PC-9 (cell line): ENCODE measurements at regions not wholly inside any gene's neighbourhood (a gene's known extent, or its start where the extent isn't known, plus 50 kb on each side); places are given as distances from the start of the nearest gene placed in this dataset.

Experiments
- BruUV-seq: library from RNA; stranded (reverse); fragments of 400-500 nt; replicated peaks from 2 replicates; lab custom pipeline; 2021; lab: Mats Ljungman, UMichigan
- CTCF ChIA-PET: fragments of 300-600 bp; sonication (Branson Sonifier 250); formaldehyde crosslinking; loops from one replicate; lab custom pipeline; 2022; ENCODE audit warnings: antibody characterized with exemption; lab: Charles Lee
- POLR2A ChIA-PET: fragments of 300-600 bp; sonication (Branson Sonifier 250); formaldehyde crosslinking; loops from one replicate; lab custom pipeline; 2022; ENCODE audit warnings: antibody characterized with exemption; ENCODE audit not compliant: unreplicated experiment; lab: Charles Lee
- DNase-seq, 2 experiments: peaks; one replicate each; pipeline versions ENCODE4 v3.0.0 to v3.0.0-alpha.2; 2015 to 2022; ENCODE audit warnings: mixed read lengths in 1 of 2
- H2AFZ ChIP-seq: fragments of 200-600 bp; sonication (generic); 2 replicates; pipeline ENCODE4 v1.8.1; 2017; ENCODE audit warnings: antibody characterized with exemption
- H3F3A ChIP-seq: fragments of 200-600 bp; sonication (generic); 2 replicates; pipeline ENCODE4 v1.8.1; 2017; ENCODE audit warnings: antibody characterized with exemption, mild to moderate bottlenecking, low read depth; ENCODE audit not compliant: insufficient read depth
- H3K27ac ChIP-seq: fragments of 200-600 bp; sonication (generic); 2 replicates; pipeline ENCODE4 v1.6.1; 2016; ENCODE audit warnings: mixed run types
- H3K27me3 ChIP-seq: fragments of 200-600 bp; sonication (generic); 2 replicates; pipeline ENCODE4 v1.6.1; 2016; ENCODE audit warnings: low read depth, mixed run types; ENCODE audit not compliant: insufficient read depth
- H3K36me3 ChIP-seq: fragments of 200-600 bp; sonication (generic); 2 replicates; pipeline ENCODE4 v1.6.1; 2016; ENCODE audit warnings: low read depth, mixed run types
- H3K4me1 ChIP-seq: fragments of 200-600 bp; sonication (generic); replicated peaks from 2 replicates; pipeline ENCODE4 v1.6.1; 2016; ENCODE audit warnings: mixed run types; ENCODE audit not compliant: insufficient read depth
- H3K4me2 ChIP-seq: fragments of 200-600 bp; sonication (generic); 2 replicates; pipeline ENCODE4 v1.6.1; 2017; ENCODE audit warnings: mixed run types
- H3K4me3 ChIP-seq: fragments of 200-600 bp; sonication (generic); 2 replicates; pipeline ENCODE4 v1.6.1; 2016; ENCODE audit warnings: mixed run types
- H3K79me2 ChIP-seq: fragments of 200-600 bp; sonication (generic); 2 replicates; pipeline ENCODE4 v1.6.1; 2017; ENCODE audit warnings: low read depth, mixed run types
- H3K9me2 ChIP-seq: fragments of 200-600 bp; sonication (generic); 2 replicates; pipeline ENCODE4 v1.8.1; 2017; ENCODE audit warnings: mild to moderate bottlenecking; ENCODE audit not compliant: insufficient read depth
- H3K9me3 ChIP-seq: fragments of 200-600 bp; sonication (generic); 2 replicates; pipeline ENCODE4 v1.8.1; 2016; ENCODE audit warnings: low read depth; ENCODE audit not compliant: insufficient read depth
- H4K20me1 ChIP-seq: fragments of 200-600 bp; sonication (generic); 2 replicates; pipeline ENCODE4 v1.8.1; 2017; ENCODE audit not compliant: insufficient read depth
- CTCF ChIP-seq: fragments of 200-600 bp; sonication (generic); conservative IDR thresholded peaks from 2 replicates; pipeline ENCODE4 v1.6.1; 2017; ENCODE audit warnings: mixed run types, antibody characterized with exemption, mild to moderate bottlenecking, moderate library complexity
- EZH2 ChIP-seq: fragments of 200-600 bp; sonication (generic); IDR thresholded peaks from 2 replicates; pipeline ENCODE4 v1.8.0; 2017; ENCODE audit warnings: antibody characterized with exemption, low read depth
- intact Hi-C: fragments of 100-400 bp; cut with micrococcal nuclease; formaldehyde crosslinking; loops from one replicate; pipeline ENCODE4 v1.10.0; 2022; ENCODE audit not compliant: unreplicated experiment

DNA sequence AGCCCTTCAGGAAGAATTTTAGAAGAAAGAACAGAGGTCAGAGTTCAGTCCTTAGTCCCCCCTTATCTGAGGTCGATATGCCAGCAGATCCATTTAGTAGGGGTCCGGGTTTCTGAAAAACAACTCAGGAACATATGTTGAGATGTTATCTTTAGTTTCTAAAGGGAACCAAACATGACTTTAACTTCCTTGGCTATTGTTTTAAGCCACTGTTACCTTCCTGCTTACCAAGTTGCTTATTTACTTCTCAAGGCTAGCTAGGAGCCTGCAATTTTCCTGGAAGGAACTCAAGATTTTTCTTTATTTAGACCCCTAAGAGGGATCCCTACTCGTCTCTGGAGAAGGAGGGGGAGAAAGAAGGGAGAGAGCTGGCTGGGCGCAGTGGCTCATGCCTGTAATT lies 54.3 kb downstream of the KCNC4 start:
- no TSS peak for BruUV-seq
- no peaks in the 10 kb centered on the region for H3K4me1 ChIP-seq
- no peak overlapping the region for H3K27ac ChIP-seq
- DNase-seq, result no peak
- no peaks in the 10 kb centered on the region for H3K36me3 ChIP-seq
- intact Hi-C loops, result no loop called here
- no peak for TF ChIP-seq EZH2
- TF ChIP-seq CTCF, result no peak
- ChIA-PET CTCF (no interaction called here), POLR2A (no interaction called here)
- no peak overlapping the region for H3K4me2 ChIP-seq
- H3K79me2 ChIP-seq, result no peaks in the 10 kb centered on the region
- no peaks in the 10 kb centered on the region for H3F3A ChIP-seq
- no peaks in the 10 kb centered on the region for H4K20me1 ChIP-seq
- H3K27me3 ChIP-seq, result no peaks in the 10 kb centered on the region
- no peak overlapping the region for H3K4me3 ChIP-seq
- no peaks in the 10 kb centered on the region for H3K9me3 ChIP-seq
- no peak overlapping the region for H2AFZ ChIP-seq
- no peaks in the 10 kb centered on the region for H3K9me2 ChIP-seq

GRCh38 chr1:110265186-110265585 lies 55.1 kb downstream of the KCNC4 start:
- TF ChIP-seq CTCF (no peak), EZH2 (no peak)
- intact Hi-C loops, result no loop called here
- H3F3A ChIP-seq, result no peaks in the 10 kb centered on the region
- no peak overlapping the region for H3K27ac ChIP-seq
- no peaks in the 10 kb centered on the region for H3K4me1 ChIP-seq
- H3K9me3 ChIP-seq, result no peaks in the 10 kb centered on the region
- no peaks in the 10 kb centered on the region for H3K36me3 ChIP-seq
- BruUV-seq, result no TSS peak
- no peak overlapping the region for H3K4me2 ChIP-seq
- H3K4me3 ChIP-seq, result no peak overlapping the region
- no peaks in the 10 kb centered on the region for H3K9me2 ChIP-seq
- DNase-seq, result no peak
- POLR2A ChIA-PET, result no interaction called here
- CTCF ChIA-PET, result no interaction called here
- H4K20me1 ChIP-seq, result no peaks in the 10 kb centered on the region
- H3K79me2 ChIP-seq, result no peaks in the 10 kb centered on the region
- H3K27me3 ChIP-seq, result no peaks in the 10 kb centered on the region
- H2AFZ ChIP-seq, result no peak overlapping the region

DNA sequence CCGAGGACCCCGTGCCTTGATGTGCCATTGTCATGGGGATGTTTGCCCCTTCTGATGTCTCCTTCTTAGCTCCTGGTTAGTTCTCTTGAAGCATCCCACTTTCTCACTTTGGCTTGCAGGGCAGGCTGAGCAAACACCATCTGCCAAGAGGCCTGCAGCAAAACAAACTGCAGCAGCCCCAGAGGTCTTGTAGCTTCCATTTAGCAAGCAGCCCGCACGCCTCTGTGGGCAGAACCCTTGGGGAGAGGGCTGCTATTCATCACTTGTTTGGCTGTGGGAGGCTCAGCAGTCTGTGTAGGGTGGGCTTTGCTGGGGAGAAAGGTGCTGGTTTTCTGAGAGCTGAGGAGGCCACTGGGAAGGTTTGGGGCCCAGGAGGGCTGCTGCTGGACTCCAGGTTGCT lies 56.7 kb downstream of the KCNC4 start:
- H3K27ac ChIP-seq, result no peak overlapping the region
- no peaks in the 10 kb centered on the region for H4K20me1 ChIP-seq
- CTCF ChIA-PET, result no interaction called here
- H3K4me3 ChIP-seq, result no peak overlapping the region
- no peaks in the 10 kb centered on the region for H3K36me3 ChIP-seq
- BruUV-seq, result no TSS peak
- intact Hi-C loops, result no loop called here
- H3K4me1 ChIP-seq, result no peaks in the 10 kb centered on the region
- H3K9me3 ChIP-seq, result no peaks in the 10 kb centered on the region
- 0 out of 2 replicates have a peak, but pooled peaks cover 2% of the 10 kb centered on the region for H3K27me3 ChIP-seq
- H3K79me2 ChIP-seq, result no peaks in the 10 kb centered on the region
- no peak for DNase-seq
- POLR2A ChIA-PET, result no interaction called here
- H2AFZ ChIP-seq, result no peak overlapping the region
- H3K9me2 ChIP-seq, result no peaks in the 10 kb centered on the region
- no peak overlapping the region for H3K4me2 ChIP-seq
- TF ChIP-seq EZH2 (no peak), CTCF (no peak)
- H3F3A ChIP-seq, result no peaks in the 10 kb centered on the region
